ENCODE measurements at regions not wholly inside any gene's neighbourhood (a gene's known extent, or its start where the extent isn't known, plus 50 kb on each side); places are given as distances from the start of the nearest gene placed in this dataset.

DNA sequence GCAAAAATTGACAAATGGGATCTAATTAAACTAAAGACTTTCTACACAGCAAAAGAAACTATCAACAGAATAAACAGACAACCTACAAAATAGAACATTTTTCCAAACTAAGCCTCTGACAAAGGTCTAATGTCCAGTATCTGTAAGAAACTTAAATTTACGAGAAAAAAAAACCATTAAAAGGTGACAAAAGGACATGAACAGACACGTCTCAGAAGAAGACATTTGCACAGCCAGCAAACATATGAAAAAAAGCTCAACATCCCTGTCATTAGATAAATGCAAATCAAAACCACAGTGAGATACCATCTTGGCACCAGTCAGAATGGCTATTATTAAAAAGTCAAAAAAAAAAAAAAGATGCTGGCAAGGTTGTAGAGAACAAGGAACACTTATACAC is 70.6 kb upstream of the GRIK2 start:
- DNase-seq: no peak

DNA sequence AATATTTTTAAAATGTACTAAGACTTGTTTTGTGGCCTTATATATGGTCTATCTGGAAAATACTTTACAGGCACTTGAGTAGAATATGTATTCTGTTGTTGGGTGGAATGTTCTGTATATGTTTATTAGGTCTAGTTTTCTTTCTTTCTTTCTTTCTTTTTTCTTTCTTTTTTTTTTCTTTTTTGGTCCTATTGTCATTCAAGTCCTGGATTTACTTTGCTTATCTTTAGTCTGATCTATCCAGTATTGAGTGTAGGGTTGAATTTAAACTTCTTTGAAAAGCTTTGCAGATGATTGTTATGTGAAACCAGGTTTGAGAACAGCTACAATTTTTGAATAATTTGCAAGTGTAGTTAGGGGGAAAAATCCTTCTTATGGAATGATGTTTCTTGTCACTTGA is 67.1 kb upstream of the GRIK2 start:
- no peak for DNase-seq

DNA sequence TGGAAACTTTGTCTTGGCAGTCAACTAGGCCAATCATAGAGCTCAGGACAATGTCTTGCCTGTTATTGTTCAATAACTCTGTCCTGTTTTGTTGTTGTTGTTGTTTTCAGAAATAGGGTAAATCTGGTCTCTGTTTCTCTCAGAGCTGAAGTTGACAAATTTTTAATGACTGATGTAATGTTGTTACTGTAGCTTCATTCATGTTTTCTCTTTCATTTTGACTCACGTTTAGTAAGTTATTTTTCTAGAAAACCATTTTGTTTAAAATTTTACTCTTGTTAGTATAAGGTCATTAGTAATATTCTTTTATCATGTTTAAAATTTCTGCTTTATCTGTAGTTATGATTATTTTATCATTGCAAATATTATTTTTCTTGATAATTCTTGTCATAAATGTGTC is 51.6 kb upstream of the GRIK2 start:
- DNase-seq: no peak

Measured in fibroblast of upper back skin (primary cell).